ENCODE measurements at regions not wholly inside any gene's neighbourhood (a gene's known extent, or its start where the extent isn't known, plus 50 kb on each side); places are given as distances from the start of the nearest gene placed in this dataset.

DNA sequence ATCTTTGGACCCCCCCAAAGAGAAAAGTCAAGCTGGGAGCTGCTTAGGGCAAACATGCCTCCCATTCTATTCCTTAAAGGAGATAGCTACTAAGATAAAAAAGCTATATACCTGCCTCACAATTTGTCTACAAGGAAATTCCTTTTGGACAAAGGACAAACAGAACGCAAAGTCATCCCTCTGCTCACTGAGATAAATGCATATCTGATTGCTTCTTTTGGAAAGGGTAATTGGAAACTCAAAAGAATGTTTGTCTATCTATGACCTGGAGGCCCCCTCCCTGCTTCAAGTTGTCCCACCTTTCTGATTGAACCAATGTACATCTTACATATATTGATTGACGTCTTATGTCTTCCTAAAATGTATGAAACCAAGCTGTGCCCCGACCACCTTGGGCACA is 80.9 kb upstream of the FUT8 start:
- TF ChIP-seq CTCF (IDR thresholded peaks at IDR 0.05) (no peak), EP300 (IDR thresholded peaks at IDR 0.05) (no peak)
